A673 (cell line): ENCODE measurements at regions not wholly inside any gene's neighbourhood (a gene's known extent, or its start where the extent isn't known, plus 50 kb on each side); places are given as distances from the start of the nearest gene placed in this dataset.

ENCODE experiments used
- EZH2 ChIP-seq: fragments of 200-600 bp; sonication (generic); IDR thresholded peaks from 2 replicates; pipeline ENCODE4 v1.6.1; 2017; ENCODE audit warnings: borderline replicate concordance, low read depth, mild to moderate bottlenecking, mixed read lengths, antibody characterized with exemption, low read length; ENCODE audit not compliant: poor library complexity, severe bottlenecking
- TF ChIP-seq, protein P1 (sequence below): fragments of 300-800, 200-600 bp; sonication (generic); conservative IDR thresholded peaks from 2 replicates; pipeline ENCODE4 v1.5.1; 2017; ENCODE audit warnings: low read depth, mild to moderate bottlenecking, antibody characterized with exemption, low read length, moderate library complexity, mixed read lengths

DNA sequence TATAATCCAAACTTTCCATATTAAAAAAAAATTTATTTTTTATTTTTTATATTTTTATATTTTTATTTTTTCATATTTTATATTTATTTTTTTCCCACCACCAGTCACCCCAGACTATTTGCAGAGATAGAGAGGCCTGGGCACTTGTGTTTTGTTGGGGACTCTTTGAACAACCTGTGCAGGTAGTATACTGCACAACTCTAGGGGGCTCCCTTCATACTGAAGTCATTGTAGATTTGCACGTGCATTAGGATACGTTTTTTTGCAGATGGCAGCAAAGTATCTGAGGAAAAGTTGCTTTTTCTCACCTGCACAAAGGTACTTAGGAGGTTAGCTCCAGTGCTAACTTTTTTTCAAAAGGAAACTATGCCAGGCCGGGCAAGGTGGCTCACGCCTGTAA, 73.9 kb upstream of the TANC1 start:
- TF ChIP-seq, protein P1, sequence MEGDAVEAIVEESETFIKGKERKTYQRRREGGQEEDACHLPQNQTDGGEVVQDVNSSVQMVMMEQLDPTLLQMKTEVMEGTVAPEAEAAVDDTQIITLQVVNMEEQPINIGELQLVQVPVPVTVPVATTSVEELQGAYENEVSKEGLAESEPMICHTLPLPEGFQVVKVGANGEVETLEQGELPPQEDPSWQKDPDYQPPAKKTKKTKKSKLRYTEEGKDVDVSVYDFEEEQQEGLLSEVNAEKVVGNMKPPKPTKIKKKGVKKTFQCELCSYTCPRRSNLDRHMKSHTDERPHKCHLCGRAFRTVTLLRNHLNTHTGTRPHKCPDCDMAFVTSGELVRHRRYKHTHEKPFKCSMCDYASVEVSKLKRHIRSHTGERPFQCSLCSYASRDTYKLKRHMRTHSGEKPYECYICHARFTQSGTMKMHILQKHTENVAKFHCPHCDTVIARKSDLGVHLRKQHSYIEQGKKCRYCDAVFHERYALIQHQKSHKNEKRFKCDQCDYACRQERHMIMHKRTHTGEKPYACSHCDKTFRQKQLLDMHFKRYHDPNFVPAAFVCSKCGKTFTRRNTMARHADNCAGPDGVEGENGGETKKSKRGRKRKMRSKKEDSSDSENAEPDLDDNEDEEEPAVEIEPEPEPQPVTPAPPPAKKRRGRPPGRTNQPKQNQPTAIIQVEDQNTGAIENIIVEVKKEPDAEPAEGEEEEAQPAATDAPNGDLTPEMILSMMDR, result no peak; the same call in 1 of the 2 replicates
- TF ChIP-seq EZH2, result no peak
